Sigmoid colon (tissue), 4 donors: ENCODE measurements at regions not wholly inside any gene's neighbourhood (a gene's known extent, or its start where the extent isn't known, plus 50 kb on each side); places are given as distances from the start of the nearest gene placed in this dataset.

Experiments
- EP300 ChIP-seq, 4 donors: sonication (generic); formaldehyde crosslinking; IDR thresholded peaks; one replicate each; pipeline ENCODE4 v1.6.1; 2017; ENCODE audit warnings: antibody characterized with exemption in 4 of 4
- POLR2AphosphoS5 ChIP-seq, 4 donors: sonication (generic); formaldehyde crosslinking; IDR thresholded peaks; one replicate each; pipeline ENCODE4 v1.6.1; 2017; ENCODE audit warnings: antibody characterized with exemption in 4 of 4
- TF ChIP-seq, protein P1 (sequence below), 4 experiments: fragments of 450-650 bp in 3 of 4; fragments of 200-600 bp in 1 of 4; IDR thresholded peaks; one replicate each; pipeline ENCODE4 v1.5.1; 2016 to 2019; ENCODE audit warnings: antibody characterized with exemption in 4 of 4, mild to moderate bottlenecking in 3 of 4, moderate library complexity in 2 of 4

- TF ChIP-seq, protein P1, sequence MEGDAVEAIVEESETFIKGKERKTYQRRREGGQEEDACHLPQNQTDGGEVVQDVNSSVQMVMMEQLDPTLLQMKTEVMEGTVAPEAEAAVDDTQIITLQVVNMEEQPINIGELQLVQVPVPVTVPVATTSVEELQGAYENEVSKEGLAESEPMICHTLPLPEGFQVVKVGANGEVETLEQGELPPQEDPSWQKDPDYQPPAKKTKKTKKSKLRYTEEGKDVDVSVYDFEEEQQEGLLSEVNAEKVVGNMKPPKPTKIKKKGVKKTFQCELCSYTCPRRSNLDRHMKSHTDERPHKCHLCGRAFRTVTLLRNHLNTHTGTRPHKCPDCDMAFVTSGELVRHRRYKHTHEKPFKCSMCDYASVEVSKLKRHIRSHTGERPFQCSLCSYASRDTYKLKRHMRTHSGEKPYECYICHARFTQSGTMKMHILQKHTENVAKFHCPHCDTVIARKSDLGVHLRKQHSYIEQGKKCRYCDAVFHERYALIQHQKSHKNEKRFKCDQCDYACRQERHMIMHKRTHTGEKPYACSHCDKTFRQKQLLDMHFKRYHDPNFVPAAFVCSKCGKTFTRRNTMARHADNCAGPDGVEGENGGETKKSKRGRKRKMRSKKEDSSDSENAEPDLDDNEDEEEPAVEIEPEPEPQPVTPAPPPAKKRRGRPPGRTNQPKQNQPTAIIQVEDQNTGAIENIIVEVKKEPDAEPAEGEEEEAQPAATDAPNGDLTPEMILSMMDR (IDR thresholded peaks at IDR 0.05): no peak
- TF ChIP-seq EP300 (IDR thresholded peaks at IDR 0.05) (no peak), POLR2AphosphoS5 (IDR thresholded peaks at IDR 0.05) (no peak)
Measured at GRCh38 chr2:173803449-173803848, 161.7 kb downstream of the SP3 start.
